GM19397 (cell line): ENCODE measurements at regions not wholly inside any gene's neighbourhood (a gene's known extent, or its start where the extent isn't known, plus 50 kb on each side); places are given as distances from the start of the nearest gene placed in this dataset.

ENCODE experiments used
- ATAC-seq: cut with Tn5 transposase; IDR thresholded peaks from one replicate; pipeline ENCODE4 v1.9.1; 2021; ENCODE audit warnings: mild to moderate bottlenecking, moderate library complexity; ENCODE audit not compliant: unreplicated experiment

GRCh38 chr5:20494706-20495105 is 506.7 kb upstream of the CDH18 start:
- no peak for ATAC-seq

- ATAC-seq = no peak
Observed at GRCh38 chr5:20486826-20487225, 498.8 kb upstream of the CDH18 start.

- ATAC-seq = no peak
Observed at GRCh38 chr5:20476016-20476415, 488.0 kb upstream of the CDH18 start.

GRCh38 chr5:20470997-20471396 is 483.0 kb upstream of the CDH18 start:
- no peak for ATAC-seq

GRCh38 chr5:20469792-20470191 is 481.8 kb upstream of the CDH18 start:
- no peak for ATAC-seq

GRCh38 chr5:20469390-20469789 is 481.4 kb upstream of the CDH18 start:
- no peak for ATAC-seq

- ATAC-seq = no peak
Observed at GRCh38 chr5:20466512-20466911, 478.5 kb upstream of the CDH18 start.

GRCh38 chr5:20463206-20463605 is 475.2 kb upstream of the CDH18 start:
- no peak for ATAC-seq

GRCh38 chr5:20446121-20446520 is 458.1 kb upstream of the CDH18 start:
- no peak for ATAC-seq

- no peak for ATAC-seq
Observed at GRCh38 chr5:20445326-20445860, 457.4 kb upstream of the CDH18 start.

GRCh38 chr5:20434786-20435185 is 446.8 kb upstream of the CDH18 start:
- no peak for ATAC-seq

- ATAC-seq = no peak
Observed at GRCh38 chr5:20420991-20421595, 433.1 kb upstream of the CDH18 start.
